ENCODE measurements at regions not wholly inside any gene's neighbourhood (a gene's known extent, or its start where the extent isn't known, plus 50 kb on each side); places are given as distances from the start of the nearest gene placed in this dataset.

- 87 to 100% (median 94%) methylated on average over 1 of the region's 1 CpG for WGBS, 4 donors
- ATAC-seq (no peak), DNase-seq (no peak)
- Histone ChIP-seq H3K27me3 (peaks cover 0 to 34% (median 0%) of the 10 kb centered on the region in 9 donors), H3K36me3 (no peaks in the 10 kb centered on the region), H3K4me3 (no peak overlapping the region), H3K27ac (no peak overlapping the region), H3K9me3 (no peaks in the 10 kb centered on the region), H3K4me1 (no peaks in the 10 kb centered on the region)
- intact Hi-C loops (cut with DNase I) = no loop called here
- no peak for TF ChIP-seq POLR2A (IDR thresholded peaks at IDR 0.05)
Observed at GRCh38 chr13:111638233-111638632, 317.8 kb downstream of the TEX29 start.

- TF ChIP-seq POLR2A (IDR thresholded peaks at IDR 0.05) (no peak), CTCF (IDR thresholded peaks at IDR 0.05) (no peak)
- Histone ChIP-seq H3K4me3 (no peak overlapping the region), H3K27ac (no peak overlapping the region), H3K27me3 (peaks cover 0 to 34% (median 0%) of the 10 kb centered on the region in 9 donors), H3K36me3 (no peaks in the 10 kb centered on the region), H3K9me3 (no peaks in the 10 kb centered on the region), H3K4me1 (no peaks in the 10 kb centered on the region)
- intact Hi-C loops (cut with DNase I) = no loop called here
- DNase-seq (no peak), ATAC-seq (no peak)
- WGBS, 4 donors = 69 to 78% (median 71%) methylated on average over 10 of the region's 10 CpGs
Observed at GRCh38 chr13:111639196-111639705, 318.8 kb downstream of the TEX29 start.

GRCh38 chr13:111640006-111640405, 319.6 kb downstream of the TEX29 start:
- Histone ChIP-seq H3K9me3 (no peaks in the 10 kb centered on the region), H3K4me3 (no peak overlapping the region), H3K4me1 (no peaks in the 10 kb centered on the region), H3K36me3 (no peaks in the 10 kb centered on the region), H3K27ac (no peak overlapping the region), H3K27me3 (peaks cover 0 to 34% (median 0%) of the 10 kb centered on the region in 9 donors)
- WGBS, 4 donors = 75 to 81% (median 77%) methylated on average over 13 of the region's 13 CpGs
- TF ChIP-seq POLR2A (IDR thresholded peaks at IDR 0.05) (no peak), CTCF (IDR thresholded peaks at IDR 0.05) (no peak)
- DNase-seq (no peak), ATAC-seq (no peak)
- intact Hi-C loops (cut with DNase I) = no loop called here

GRCh38 chr13:111640476-111640875, 320.0 kb downstream of the TEX29 start:
- no peak overlapping the region for H3K4me3 ChIP-seq
- no peaks in the 10 kb centered on the region for H3K36me3 ChIP-seq
- H3K27ac ChIP-seq = no peak overlapping the region
- no peaks in the 10 kb centered on the region for H3K9me3 ChIP-seq
- intact Hi-C loops (cut with DNase I) = no loop called here
- peaks cover 0 to 30% (median 0%) of the 10 kb centered on the region in 9 donors for H3K27me3 ChIP-seq
- TF ChIP-seq CTCF (IDR thresholded peaks at IDR 0.05) = no peak
- TF ChIP-seq POLR2A (IDR thresholded peaks at IDR 0.05) = no peak
- DNase-seq = no peak
- H3K4me1 ChIP-seq = no peaks in the 10 kb centered on the region
- ATAC-seq = no peak
- 67 to 75% (median 72%) methylated on average over 9 of the region's 9 CpGs for WGBS, 4 donors

- intact Hi-C loops (cut with DNase I) = no loop called here
- Histone ChIP-seq H3K4me1 (no peaks in the 10 kb centered on the region), H3K27ac (no peak overlapping the region), H3K36me3 (no peaks in the 10 kb centered on the region), H3K4me3 (no peak overlapping the region), H3K27me3 (peaks cover 0 to 34% (median 0%) of the 10 kb centered on the region in 9 donors), H3K9me3 (no peaks in the 10 kb centered on the region)
- WGBS, 4 donors = 66 to 73% (median 68%) methylated on average over 10 to 12 of the region's 12 CpGs
- TF ChIP-seq POLR2A (IDR thresholded peaks at IDR 0.05) (no peak), CTCF (IDR thresholded peaks at IDR 0.05) (no peak)
- ATAC-seq (no peak), DNase-seq (no peak)
Observed at GRCh38 chr13:111642156-111642767, 321.8 kb downstream of the TEX29 start.
